Loucy (cell line): ENCODE measurements at regions not wholly inside any gene's neighbourhood (a gene's known extent, or its start where the extent isn't known, plus 50 kb on each side); places are given as distances from the start of the nearest gene placed in this dataset.

Experiments used
- H2AFZ ChIP-seq: fragments of 200-600 bp; sonication (generic); 2 replicates; pipeline ENCODE4 v1.6.0; 2016; ENCODE audit warnings: antibody characterized with exemption, mild to moderate bottlenecking, low read length, moderate library complexity
- H3F3A ChIP-seq: fragments of 200-600 bp; 2 replicates; pipeline ENCODE4 v1.6.0; 2016; ENCODE audit warnings: antibody characterized with exemption, low read depth, mild to moderate bottlenecking
- H3K27me3 ChIP-seq: fragments of 200-600 bp; sonication (generic); 2 replicates; pipeline ENCODE4 v1.6.1; 2014; ENCODE audit warnings: low read length, mild to moderate bottlenecking; ENCODE audit not compliant: insufficient read depth, poor library complexity, severe bottlenecking
- H3K36me3 ChIP-seq: fragments of 200-600 bp; sonication (generic); 2 replicates; pipeline ENCODE4 v1.6.1; 2016; ENCODE audit warnings: low read length; ENCODE audit not compliant: insufficient read depth
- H3K4me1 ChIP-seq: fragments of 200-600 bp; sonication (generic); 2 replicates; pipeline ENCODE4 v1.5.1; 2014; ENCODE audit warnings: low read length, mild to moderate bottlenecking; ENCODE audit not compliant: insufficient read depth, poor library complexity, severe bottlenecking
- H3K4me2 ChIP-seq: fragments of 200-600 bp; sonication (generic); 2 replicates; pipeline ENCODE4 v1.6.0; 2014; ENCODE audit warnings: antibody characterized with exemption, low read length, low read depth, mild to moderate bottlenecking; ENCODE audit not compliant: poor library complexity, severe bottlenecking
- H3K4me3 ChIP-seq: fragments of 200-600 bp; sonication (generic); 2 replicates; pipeline ENCODE4 v1.5.1; 2014; ENCODE audit warnings: low read length, mild to moderate bottlenecking, mixed read lengths; ENCODE audit not compliant: poor library complexity, severe bottlenecking
- H3K79me2 ChIP-seq: fragments of 200-600 bp; sonication (generic); 2 replicates; pipeline ENCODE4 v1.6.1; 2014; ENCODE audit warnings: low read length; ENCODE audit not compliant: insufficient read depth
- H3K9ac ChIP-seq: fragments of 200-600 bp; sonication (generic); 2 replicates; pipeline ENCODE4 v1.6.0; 2014; ENCODE audit warnings: mild to moderate bottlenecking, low read depth, low read length, moderate library complexity; ENCODE audit not compliant: poor library complexity, severe bottlenecking
- H3K9me2 ChIP-seq: fragments of 200-600 bp; sonication (generic); replicated peaks from 2 replicates; pipeline ENCODE4 v1.6.1; 2016; ENCODE audit warnings: low read depth, low read length, mixed read lengths
- H3K9me3 ChIP-seq: fragments of 200-600 bp; sonication (generic); 2 replicates; pipeline ENCODE4 v1.6.1; 2014; ENCODE audit warnings: mild to moderate bottlenecking, antibody characterized with exemption, low read length, low read depth; ENCODE audit not compliant: insufficient read depth
- H4K20me1 ChIP-seq: fragments of 200-600 bp; sonication (generic); 2 replicates; pipeline ENCODE4 v1.6.0; 2014; ENCODE audit warnings: antibody characterized with exemption, low read length, mild to moderate bottlenecking; ENCODE audit not compliant: insufficient read depth, poor library complexity, severe bottlenecking
- EZH2phosphoT487 ChIP-seq: fragments of 200-600 bp; IDR thresholded peaks from 2 replicates; pipeline ENCODE4 v1.6.1; 2018; ENCODE audit warnings: antibody characterized with exemption, mild to moderate bottlenecking, moderate library complexity, borderline replicate concordance
- TF ChIP-seq, protein P1 (sequence below): fragments of 200-600 bp; sonication (generic); conservative IDR thresholded peaks from 2 replicates; pipeline ENCODE4 v1.5.1; 2014; ENCODE audit warnings: mild to moderate bottlenecking, antibody characterized with exemption, low read length

DNA sequence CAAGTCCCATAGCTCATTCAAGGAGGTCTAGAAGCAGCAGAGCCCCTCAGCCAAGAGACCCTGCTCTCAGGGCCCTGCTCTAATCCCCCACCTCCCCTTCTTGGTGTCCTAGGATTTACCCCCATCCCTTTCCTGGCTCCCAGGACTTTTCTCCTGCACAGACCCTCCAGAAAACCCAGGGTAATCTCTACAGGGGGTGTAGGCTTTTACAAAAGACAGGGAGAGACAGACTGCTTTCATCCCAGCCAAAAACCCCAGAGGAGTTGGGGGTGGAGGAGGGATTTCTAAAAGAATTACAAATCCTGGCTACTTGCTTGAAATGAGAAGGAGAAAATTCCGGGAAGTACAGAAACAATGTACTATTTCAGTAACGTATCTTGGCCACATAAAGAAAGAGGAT, 133.3 kb downstream of the TNFSF13B start:
- Histone ChIP-seq H3K9me2 (no peaks in the 10 kb centered on the region), H4K20me1 (no peaks in the 10 kb centered on the region), H3K4me2 (no peak overlapping the region), H3K4me3 (no peak overlapping the region), H3K4me1 (no peaks in the 10 kb centered on the region), H3F3A (no peaks in the 10 kb centered on the region), H3K9me3 (no peaks in the 10 kb centered on the region), H3K79me2 (no peaks in the 10 kb centered on the region), H3K27me3 (no peaks in the 10 kb centered on the region), H3K9ac (no peak overlapping the region), H3K36me3 (no peaks in the 10 kb centered on the region), H2AFZ (no peak overlapping the region)
- TF ChIP-seq, protein P1, sequence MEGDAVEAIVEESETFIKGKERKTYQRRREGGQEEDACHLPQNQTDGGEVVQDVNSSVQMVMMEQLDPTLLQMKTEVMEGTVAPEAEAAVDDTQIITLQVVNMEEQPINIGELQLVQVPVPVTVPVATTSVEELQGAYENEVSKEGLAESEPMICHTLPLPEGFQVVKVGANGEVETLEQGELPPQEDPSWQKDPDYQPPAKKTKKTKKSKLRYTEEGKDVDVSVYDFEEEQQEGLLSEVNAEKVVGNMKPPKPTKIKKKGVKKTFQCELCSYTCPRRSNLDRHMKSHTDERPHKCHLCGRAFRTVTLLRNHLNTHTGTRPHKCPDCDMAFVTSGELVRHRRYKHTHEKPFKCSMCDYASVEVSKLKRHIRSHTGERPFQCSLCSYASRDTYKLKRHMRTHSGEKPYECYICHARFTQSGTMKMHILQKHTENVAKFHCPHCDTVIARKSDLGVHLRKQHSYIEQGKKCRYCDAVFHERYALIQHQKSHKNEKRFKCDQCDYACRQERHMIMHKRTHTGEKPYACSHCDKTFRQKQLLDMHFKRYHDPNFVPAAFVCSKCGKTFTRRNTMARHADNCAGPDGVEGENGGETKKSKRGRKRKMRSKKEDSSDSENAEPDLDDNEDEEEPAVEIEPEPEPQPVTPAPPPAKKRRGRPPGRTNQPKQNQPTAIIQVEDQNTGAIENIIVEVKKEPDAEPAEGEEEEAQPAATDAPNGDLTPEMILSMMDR = no peak
- TF ChIP-seq EZH2phosphoT487 = no peak

DNA sequence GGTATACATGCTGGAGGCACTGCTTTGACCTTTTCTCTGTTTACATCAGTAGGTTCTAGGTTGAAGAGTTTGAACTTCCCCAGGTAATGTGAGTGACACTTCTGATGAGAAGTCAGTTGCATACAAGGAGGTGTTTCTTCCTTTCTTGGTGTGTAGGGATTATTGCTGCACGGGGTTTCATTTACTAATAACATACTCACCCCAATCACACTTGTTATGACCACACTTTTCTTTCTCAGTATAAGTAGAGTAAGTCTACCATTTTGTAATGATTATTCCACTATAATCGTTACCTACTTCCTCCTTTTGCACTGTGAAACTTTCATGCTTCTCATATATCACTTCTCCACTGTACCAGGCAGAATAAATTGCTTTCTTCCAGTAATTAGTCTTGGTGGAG, 138.0 kb downstream of the TNFSF13B start:
- Histone ChIP-seq H3K36me3 (no peaks in the 10 kb centered on the region), H3K4me1 (peaks cover 4% of the 10 kb centered on the region), H3K9me2 (no peaks in the 10 kb centered on the region), H3K27me3 (no peaks in the 10 kb centered on the region), H3K4me3 (no peak overlapping the region), H3F3A (no peaks in the 10 kb centered on the region), H3K9me3 (no peaks in the 10 kb centered on the region), H4K20me1 (no peaks in the 10 kb centered on the region), H3K9ac (no peak overlapping the region), H2AFZ (no peak overlapping the region), H3K4me2 (no peak overlapping the region), H3K79me2 (no peaks in the 10 kb centered on the region)
- TF ChIP-seq EZH2phosphoT487 = no peak
- TF ChIP-seq, protein P1 = no peak

- H2AFZ ChIP-seq = no peak overlapping the region
- TF ChIP-seq EZH2phosphoT487 = no peak
Observed at GRCh38 chr13:108408672-108409071, 139.2 kb downstream of the TNFSF13B start.

GRCh38 chr13:108409730-108410129, 140.2 kb downstream of the TNFSF13B start:
- TF ChIP-seq, protein P1 = no peak
- TF ChIP-seq EZH2phosphoT487 = no peak
- no peaks in the 10 kb centered on the region for H3F3A ChIP-seq
- H3K27me3 ChIP-seq = no peaks in the 10 kb centered on the region
- H3K4me2 ChIP-seq = no peak overlapping the region
- H4K20me1 ChIP-seq = no peaks in the 10 kb centered on the region
- no peak overlapping the region for H3K4me3 ChIP-seq
- peaks cover 4% of the 10 kb centered on the region for H3K4me1 ChIP-seq
- H2AFZ ChIP-seq = no peak overlapping the region
- no peaks in the 10 kb centered on the region for H3K36me3 ChIP-seq
- H3K9me2 ChIP-seq = no peaks in the 10 kb centered on the region
- H3K9ac ChIP-seq = no peak overlapping the region
- no peaks in the 10 kb centered on the region for H3K9me3 ChIP-seq
- H3K79me2 ChIP-seq = no peaks in the 10 kb centered on the region

More at GRCh38 chr13:108408672-108409071, 139.2 kb downstream of the TNFSF13B start:
- Histone ChIP-seq H3K36me3 (no peaks in the 10 kb centered on the region), H4K20me1 (no peaks in the 10 kb centered on the region), H3K4me1 (peaks cover 4% of the 10 kb centered on the region), H3K9ac (no peak overlapping the region), H3K27me3 (no peaks in the 10 kb centered on the region), H3K79me2 (no peaks in the 10 kb centered on the region), H3K9me2 (no peaks in the 10 kb centered on the region), H3K4me2 (no peak overlapping the region), H3K4me3 (no peak overlapping the region), H3F3A (no peaks in the 10 kb centered on the region), H3K9me3 (no peaks in the 10 kb centered on the region)
